Keratinocyte (primary cell): ENCODE measurements at regions not wholly inside any gene's neighbourhood (a gene's known extent, or its start where the extent isn't known, plus 50 kb on each side); places are given as distances from the start of the nearest gene placed in this dataset.

ENCODE experiments used
- DNase-seq: peaks from one replicate; pipeline ENCODE4 v3.0.0-alpha.2; 2011; ENCODE audit warnings: low read depth, missing footprints, low spot score
- FAIRE-seq: peaks from 2 replicates; lab custom pipeline; 2011; peaks lifted over from hg19 to GRCh38; lab: Jason Lieb, UNC
- H2AFZ ChIP-seq: 2 replicates; pipeline ENCODE4 v1.6.0; 2012; ENCODE audit warnings: low read length, control low read depth, inconsistent platforms; ENCODE audit not compliant: control insufficient read depth
- H3K27ac ChIP-seq: 2 replicates; pipeline ENCODE4 v1.5.1; 2011; ENCODE audit warnings: low read length; ENCODE audit not compliant: control insufficient read depth, insufficient read depth
- H3K27me3 ChIP-seq: 3 replicates; pipeline ENCODE4 v1.6.0; 2011; ENCODE audit warnings: low read length; ENCODE audit not compliant: control insufficient read depth, insufficient read depth; ENCODE audit errors: extremely low read depth
- H3K36me3 ChIP-seq, 2 experiments: 2 replicates in 1 of 2; 3 replicates in 1 of 2; pipeline ENCODE4 v1.5.1; 2011; ENCODE audit warnings: low read length in 2 of 2, mild to moderate bottlenecking in 1 of 2; ENCODE audit not compliant: control insufficient read depth in 2 of 2, insufficient read depth in 2 of 2; ENCODE audit errors: extremely low read depth in 1 of 2
- H3K4me1 ChIP-seq: 3 replicates; pipeline ENCODE4 v1.5.1; 2011; ENCODE audit warnings: low read length; ENCODE audit not compliant: control insufficient read depth, insufficient read depth; ENCODE audit errors: extremely low read depth
- H3K4me2 ChIP-seq: 3 replicates; pipeline ENCODE4 v1.6.0; 2011; ENCODE audit warnings: low read depth, low read length; ENCODE audit not compliant: control insufficient read depth, insufficient read depth; ENCODE audit errors: extremely low read depth
- H3K4me3 ChIP-seq, 3 experiments: fragments of 200-600 bp in 1 of 3; sonication (generic) in 1 of 3; 2 replicates in 2 of 3; 3 replicates in 1 of 3; pipeline ENCODE4 v1.5.1; 2011 to 2016; ENCODE audit warnings: low read length in 3 of 3, mild to moderate bottlenecking in 3 of 3, control low read depth in 2 of 3, inconsistent platforms in 1 of 3, low read depth in 1 of 3, mixed read lengths in 1 of 3, mixed run types in 1 of 3, moderate library complexity in 1 of 3; ENCODE audit not compliant: control insufficient read depth in 2 of 3, insufficient read depth in 2 of 3; ENCODE audit errors: extremely low read depth in 1 of 3
- H3K79me2 ChIP-seq: 2 replicates; pipeline ENCODE4 v1.6.0; 2012; ENCODE audit warnings: low read length; ENCODE audit not compliant: control insufficient read depth, insufficient read depth
- H3K9ac ChIP-seq: 3 replicates; pipeline ENCODE4 v1.6.0; 2011; ENCODE audit warnings: low read length; ENCODE audit not compliant: control insufficient read depth, insufficient read depth; ENCODE audit errors: extremely low read depth
- H3K9me1 ChIP-seq: 3 replicates; pipeline ENCODE4 v1.6.0; 2011; ENCODE audit warnings: low read length; ENCODE audit not compliant: control insufficient read depth, insufficient read depth; ENCODE audit errors: extremely low read depth
- H3K9me3 ChIP-seq: 2 replicates; pipeline ENCODE4 v1.5.1; 2012; ENCODE audit warnings: low read depth, low read length; ENCODE audit not compliant: control insufficient read depth
- H4K20me1 ChIP-seq: 3 replicates; pipeline ENCODE4 v1.6.0; 2011; ENCODE audit warnings: low read length; ENCODE audit not compliant: control insufficient read depth, insufficient read depth; ENCODE audit errors: extremely low read depth
- EZH2 ChIP-seq: IDR thresholded peaks from one replicate; pipeline ENCODE4 v1.6.1; 2012; ENCODE audit warnings: inconsistent platforms, mild to moderate bottlenecking, low read length, moderate library complexity
- dilution Hi-C: fragments of 300-500 bp; cut with MboI; formaldehyde crosslinking; loops from one replicate; pipeline ENCODE4 v1.7.0; 2020; ENCODE audit warnings: low sequenced_read_pairs; ENCODE audit not compliant: extremely low pct_ligation_motif_present
- TF ChIP-seq, protein P1 (sequence below), 3 experiments: IDR thresholded peaks in 1 of 3; conservative IDR thresholded peaks in 1 of 3; optimal IDR thresholded peaks in 1 of 3; 2 replicates in 2 of 3; 3 replicates in 1 of 3; pipeline versions ENCODE3 to v1.5.1; 2011; ENCODE audit warnings: low read length in 3 of 3, mild to moderate bottlenecking in 3 of 3, moderate library complexity in 2 of 3, control low read depth in 1 of 3, inconsistent platforms in 1 of 3; ENCODE audit not compliant: insufficient read depth in 2 of 3; ENCODE audit errors: extremely low read depth in 1 of 3

- Histone ChIP-seq H3K4me2 (no peak overlapping the region), H3K79me2 (no peaks in the 10 kb centered on the region), H3K4me3 (no peak overlapping the region), H3K9ac (no peak overlapping the region), H3K27ac (no peak overlapping the region), H3K4me1 (no peaks in the 10 kb centered on the region), H2AFZ (no peak overlapping the region), H3K9me1 (no peaks in the 10 kb centered on the region), H3K27me3 (no peaks in the 10 kb centered on the region), H3K9me3 (no peaks in the 10 kb centered on the region), H4K20me1 (no peaks in the 10 kb centered on the region), H3K36me3 (no peaks in the 10 kb centered on the region)
- dilution Hi-C loops, result no loop called here
- DNase-seq (no peak), FAIRE-seq (no peak)
- TF ChIP-seq, protein P1, sequence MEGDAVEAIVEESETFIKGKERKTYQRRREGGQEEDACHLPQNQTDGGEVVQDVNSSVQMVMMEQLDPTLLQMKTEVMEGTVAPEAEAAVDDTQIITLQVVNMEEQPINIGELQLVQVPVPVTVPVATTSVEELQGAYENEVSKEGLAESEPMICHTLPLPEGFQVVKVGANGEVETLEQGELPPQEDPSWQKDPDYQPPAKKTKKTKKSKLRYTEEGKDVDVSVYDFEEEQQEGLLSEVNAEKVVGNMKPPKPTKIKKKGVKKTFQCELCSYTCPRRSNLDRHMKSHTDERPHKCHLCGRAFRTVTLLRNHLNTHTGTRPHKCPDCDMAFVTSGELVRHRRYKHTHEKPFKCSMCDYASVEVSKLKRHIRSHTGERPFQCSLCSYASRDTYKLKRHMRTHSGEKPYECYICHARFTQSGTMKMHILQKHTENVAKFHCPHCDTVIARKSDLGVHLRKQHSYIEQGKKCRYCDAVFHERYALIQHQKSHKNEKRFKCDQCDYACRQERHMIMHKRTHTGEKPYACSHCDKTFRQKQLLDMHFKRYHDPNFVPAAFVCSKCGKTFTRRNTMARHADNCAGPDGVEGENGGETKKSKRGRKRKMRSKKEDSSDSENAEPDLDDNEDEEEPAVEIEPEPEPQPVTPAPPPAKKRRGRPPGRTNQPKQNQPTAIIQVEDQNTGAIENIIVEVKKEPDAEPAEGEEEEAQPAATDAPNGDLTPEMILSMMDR (optimal IDR thresholded peaks at IDR 0.05 in 1 of 3, IDR thresholded peaks at IDR 0.05 in 1 of 3, conservative IDR thresholded peaks at IDR 0.05 in 1 of 3; ENCODE audit: extremely low read depth in 1 of 3, insufficient read depth in 2 of 3, low read length in 3 of 3), result no peak
- no peak for TF ChIP-seq EZH2
Observed at GRCh38 chr7:36054637-36055036, 98.4 kb upstream of the EEPD1 start.

GRCh38 chr7:36055207-36055606 is 97.8 kb upstream of the EEPD1 start:
- Histone ChIP-seq H4K20me1 (no peaks in the 10 kb centered on the region), H3K4me1 (no peaks in the 10 kb centered on the region), H3K4me3 (no peak overlapping the region), H3K9me1 (no peaks in the 10 kb centered on the region), H2AFZ (no peak overlapping the region), H3K36me3 (no peaks in the 10 kb centered on the region), H3K27me3 (no peaks in the 10 kb centered on the region), H3K79me2 (no peaks in the 10 kb centered on the region), H3K9ac (no peak overlapping the region), H3K4me2 (no peak overlapping the region), H3K9me3 (no peaks in the 10 kb centered on the region), H3K27ac (no peak overlapping the region)
- TF ChIP-seq, protein P1 (optimal IDR thresholded peaks at IDR 0.05 in 1 of 3, IDR thresholded peaks at IDR 0.05 in 1 of 3, conservative IDR thresholded peaks at IDR 0.05 in 1 of 3; ENCODE audit: extremely low read depth in 1 of 3, insufficient read depth in 2 of 3, low read length in 3 of 3), result no peak
- FAIRE-seq (no peak), DNase-seq (no peak)
- dilution Hi-C loops, result no loop called here
